ENCODE measurements at regions not wholly inside any gene's neighbourhood (a gene's known extent, or its start where the extent isn't known, plus 50 kb on each side); places are given as distances from the start of the nearest gene placed in this dataset.

- TF ChIP-seq ZFX (IDR thresholded peaks at IDR 0.05) (no peak), CTCF (conservative IDR thresholded peaks at IDR 0.05) (no peak)
- H3K27ac ChIP-seq: no peak overlapping the region
Observed at GRCh38 chr2:190119923-190120590, 57.5 kb upstream of the MSTN start.

GRCh38 chr2:190119257-190119656, 56.7 kb upstream of the MSTN start:
- TF ChIP-seq ZFX (IDR thresholded peaks at IDR 0.05) (no peak), CTCF (conservative IDR thresholded peaks at IDR 0.05) (no peak)
- no peak overlapping the region for H3K27ac ChIP-seq

GRCh38 chr2:190117305-190117704, 54.8 kb upstream of the MSTN start:
- TF ChIP-seq ZFX (IDR thresholded peaks at IDR 0.05): no peak
- no peak for TF ChIP-seq CTCF (conservative IDR thresholded peaks at IDR 0.05)

GRCh38 chr2:190113000-190113399, 50.5 kb upstream of the MSTN start:
- H3K27ac ChIP-seq: no peak overlapping the region
- TF ChIP-seq CTCF (conservative IDR thresholded peaks at IDR 0.05) (no peak), ZFX (IDR thresholded peaks at IDR 0.05) (no peak)

More at GRCh38 chr2:190117305-190117704, 54.8 kb upstream of the MSTN start:
- H3K27ac ChIP-seq: no peak overlapping the region
